ENCODE measurements at regions not wholly inside any gene's neighbourhood (a gene's known extent, or its start where the extent isn't known, plus 50 kb on each side); places are given as distances from the start of the nearest gene placed in this dataset.

- in situ Hi-C loops (cut with HindIII; ENCODE audit: low pct_unique_long_range_greater_than_20kb, low sequenced_read_pairs) (no loop called here), intact Hi-C loops (cut with micrococcal nuclease; ENCODE audit: unreplicated experiment) (no loop called here)
- 0 out of 2 replicates have a peak, but pooled peaks have one; percentile 76 for ATAC-seq
- Histone ChIP-seq H3K27ac (ENCODE audit: low read length) (no peak overlapping the region), H3K27me3 (ENCODE audit: control insufficient read depth, insufficient read depth, low read length) (peaks cover 8% of the 10 kb centered on the region), H3K36me3 (ENCODE audit: control insufficient read depth, insufficient read depth, low read length) (no peaks in the 10 kb centered on the region), H3K4me3 (ENCODE audit: low read depth in 2 of 2, low read length in 2 of 2) (no peak overlapping the region), H3K9me3 (ENCODE audit: control insufficient read depth, insufficient read depth, low read depth, low read length) (no peaks in the 10 kb centered on the region), H3K4me1 (ENCODE audit: control insufficient read depth, insufficient read depth, low read length) (no peaks in the 10 kb centered on the region)
- BruUV-seq (replicated peaks): no TSS peak
- TF ChIP-seq, protein P1, sequence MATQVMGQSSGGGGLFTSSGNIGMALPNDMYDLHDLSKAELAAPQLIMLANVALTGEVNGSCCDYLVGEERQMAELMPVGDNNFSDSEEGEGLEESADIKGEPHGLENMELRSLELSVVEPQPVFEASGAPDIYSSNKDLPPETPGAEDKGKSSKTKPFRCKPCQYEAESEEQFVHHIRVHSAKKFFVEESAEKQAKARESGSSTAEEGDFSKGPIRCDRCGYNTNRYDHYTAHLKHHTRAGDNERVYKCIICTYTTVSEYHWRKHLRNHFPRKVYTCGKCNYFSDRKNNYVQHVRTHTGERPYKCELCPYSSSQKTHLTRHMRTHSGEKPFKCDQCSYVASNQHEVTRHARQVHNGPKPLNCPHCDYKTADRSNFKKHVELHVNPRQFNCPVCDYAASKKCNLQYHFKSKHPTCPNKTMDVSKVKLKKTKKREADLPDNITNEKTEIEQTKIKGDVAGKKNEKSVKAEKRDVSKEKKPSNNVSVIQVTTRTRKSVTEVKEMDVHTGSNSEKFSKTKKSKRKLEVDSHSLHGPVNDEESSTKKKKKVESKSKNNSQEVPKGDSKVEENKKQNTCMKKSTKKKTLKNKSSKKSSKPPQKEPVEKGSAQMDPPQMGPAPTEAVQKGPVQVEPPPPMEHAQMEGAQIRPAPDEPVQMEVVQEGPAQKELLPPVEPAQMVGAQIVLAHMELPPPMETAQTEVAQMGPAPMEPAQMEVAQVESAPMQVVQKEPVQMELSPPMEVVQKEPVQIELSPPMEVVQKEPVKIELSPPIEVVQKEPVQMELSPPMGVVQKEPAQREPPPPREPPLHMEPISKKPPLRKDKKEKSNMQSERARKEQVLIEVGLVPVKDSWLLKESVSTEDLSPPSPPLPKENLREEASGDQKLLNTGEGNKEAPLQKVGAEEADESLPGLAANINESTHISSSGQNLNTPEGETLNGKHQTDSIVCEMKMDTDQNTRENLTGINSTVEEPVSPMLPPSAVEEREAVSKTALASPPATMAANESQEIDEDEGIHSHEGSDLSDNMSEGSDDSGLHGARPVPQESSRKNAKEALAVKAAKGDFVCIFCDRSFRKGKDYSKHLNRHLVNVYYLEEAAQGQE (IDR thresholded peaks at IDR 0.05; ENCODE audit: insufficient read depth in 1 of 2, low read depth in 2 of 2, low read length in 1 of 2): no peak
- peak; percentile 67 for TF ChIP-seq CTCF (IDR thresholded peaks at IDR 0.05)
- no peak for DNase-seq (ENCODE audit: low read depth, low spot score)
- CTCF ChIA-PET: interaction anchor here (0.6 kb wide), 2 partner anchors 248 to 249 kb away, joined by 3 to 5 read pairs; partner anchors contain the start of gene KALRN
- POLR2A ChIA-PET: no interaction called here
Observed at GRCh38 chr3:124281453-124282316, 289.8 kb upstream of the ROPN1 start.

GRCh38 chr3:124282751-124283651, 291.1 kb upstream of the ROPN1 start:
- no peak for DNase-seq (ENCODE audit: low read depth, low spot score)
- TF ChIP-seq SIN3A (IDR thresholded peaks at IDR 0.05; ENCODE audit: borderline replicate concordance, insufficient read depth, low read depth, low read length) (no peak), TCF7L2 (IDR thresholded peaks at IDR 0.05; ENCODE audit: low read depth, low read length) (no peak)
- H3K27me3 ChIP-seq (ENCODE audit: control insufficient read depth, insufficient read depth, low read length): peaks cover 8% of the 10 kb centered on the region
- H3K36me3 ChIP-seq (ENCODE audit: control insufficient read depth, insufficient read depth, low read length): no peaks in the 10 kb centered on the region
- intact Hi-C loops (cut with micrococcal nuclease; ENCODE audit: unreplicated experiment) (no loop called here), in situ Hi-C loops (cut with HindIII; ENCODE audit: low pct_unique_long_range_greater_than_20kb, low sequenced_read_pairs) (no loop called here)
- no peaks in the 10 kb centered on the region for H3K4me1 ChIP-seq (ENCODE audit: control insufficient read depth, insufficient read depth, low read length)
- H3K27ac ChIP-seq (ENCODE audit: low read length): no peak overlapping the region
- POLR2A ChIA-PET: no interaction called here
- CTCF ChIA-PET: no interaction called here
- no peak for ATAC-seq
- no peak overlapping the region for H3K4me3 ChIP-seq (ENCODE audit: low read depth in 2 of 2, low read length in 2 of 2)
- H3K9me3 ChIP-seq (ENCODE audit: control insufficient read depth, insufficient read depth, low read depth, low read length): no peaks in the 10 kb centered on the region
- no TSS peak for BruUV-seq (replicated peaks)

DNA sequence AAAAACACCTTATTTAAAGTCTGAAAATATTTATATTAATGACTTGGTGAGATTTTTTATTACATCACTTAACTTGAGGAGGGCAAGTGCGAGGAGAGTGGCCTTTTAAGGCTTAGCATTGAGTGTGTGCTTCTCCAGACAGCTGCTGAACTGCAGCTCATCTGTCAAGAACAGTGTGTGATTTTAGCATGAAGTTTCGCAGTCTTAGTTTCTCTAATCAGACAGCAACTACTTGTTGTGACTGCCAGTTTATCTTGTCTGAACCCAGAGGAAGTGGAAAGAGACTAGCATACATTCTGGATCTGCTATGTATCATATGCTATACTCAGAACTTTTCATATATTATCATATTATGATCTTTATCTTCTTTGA, 291.7 kb upstream of the ROPN1 start:
- no peaks in the 10 kb centered on the region for H3K9me3 ChIP-seq (ENCODE audit: control insufficient read depth, insufficient read depth, low read depth, low read length)
- BruUV-seq (replicated peaks): no TSS peak
- intact Hi-C loops (cut with micrococcal nuclease; ENCODE audit: unreplicated experiment): no loop called here
- DNase-seq (ENCODE audit: low read depth, low spot score): no peak
- H3K36me3 ChIP-seq (ENCODE audit: control insufficient read depth, insufficient read depth, low read length): no peaks in the 10 kb centered on the region
- ATAC-seq: no peak
- no peak for TF ChIP-seq POLR2AphosphoS5 (IDR thresholded peaks at IDR 0.05; ENCODE audit: low read depth, low read length)
- no peak for TF ChIP-seq TCF7L2 (IDR thresholded peaks at IDR 0.05; ENCODE audit: low read depth, low read length)
- no peak for TF ChIP-seq SIN3A (IDR thresholded peaks at IDR 0.05; ENCODE audit: borderline replicate concordance, insufficient read depth, low read depth, low read length)
- TF ChIP-seq CTCF (IDR thresholded peaks at IDR 0.05): no peak
- TF ChIP-seq, protein P1 (IDR thresholded peaks at IDR 0.05; ENCODE audit: insufficient read depth in 1 of 2, low read depth in 2 of 2, low read length in 1 of 2): no peak
- ChIA-PET CTCF (no interaction called here), POLR2A (no interaction called here)
- in situ Hi-C loops (cut with HindIII; ENCODE audit: low pct_unique_long_range_greater_than_20kb, low sequenced_read_pairs): no loop called here
- no peak overlapping the region for H3K4me3 ChIP-seq (ENCODE audit: low read depth in 2 of 2, low read length in 2 of 2)
- no peaks in the 10 kb centered on the region for H3K4me1 ChIP-seq (ENCODE audit: control insufficient read depth, insufficient read depth, low read length)
- H3K27ac ChIP-seq (ENCODE audit: low read length): no peak overlapping the region
- H3K27me3 ChIP-seq (ENCODE audit: control insufficient read depth, insufficient read depth, low read length): peaks cover 8% of the 10 kb centered on the region
